ENCODE measurements at regions not wholly inside any gene's neighbourhood (a gene's known extent, or its start where the extent isn't known, plus 50 kb on each side); places are given as distances from the start of the nearest gene placed in this dataset.

DNA sequence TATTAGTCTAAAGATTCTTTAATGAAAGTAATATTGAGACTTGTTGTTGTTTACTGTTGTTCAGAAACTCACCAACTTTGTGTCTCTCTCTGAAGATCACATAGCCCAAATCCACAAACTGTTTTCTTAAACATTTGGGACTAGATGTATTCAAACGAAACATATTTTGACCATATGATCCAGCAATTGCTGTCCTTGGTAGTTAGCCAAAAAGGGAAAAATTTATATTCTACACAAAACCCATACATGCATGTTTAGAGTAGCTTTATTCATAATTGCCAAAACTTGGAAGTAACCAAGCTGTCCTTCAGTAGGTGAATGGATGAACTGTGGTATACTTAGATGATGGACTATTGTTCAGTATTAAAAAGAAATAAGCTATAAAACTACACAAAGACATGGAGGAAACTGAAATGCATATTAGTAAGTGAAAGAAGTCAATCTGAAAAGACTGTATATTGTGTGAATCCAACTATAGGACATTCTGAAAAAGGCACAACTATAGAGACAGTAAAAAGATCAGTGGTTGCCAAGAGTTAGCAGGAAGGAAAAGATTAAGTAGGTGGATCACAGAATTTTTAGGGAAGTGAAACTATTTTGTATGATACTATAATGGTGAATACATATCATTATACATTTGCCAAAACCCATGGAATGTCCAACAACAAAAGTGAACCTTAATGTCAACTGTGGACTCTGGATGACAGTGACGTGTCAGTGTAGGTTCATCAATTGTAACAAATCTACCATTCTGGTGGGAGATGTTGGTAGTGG is 442.9 kb downstream of the INSC start:
- ChIA-PET POLR2A (no interaction called here), CTCF (no interaction called here)
- Mint-ChIP-seq H3K36me3 (no peaks in the 10 kb centered on the region), H3K4me3 (no peak overlapping the region), H3K27me3 (peaks cover 0 to 2% of the 10 kb centered on the region in 2 donors), H3K9me3 (peaks cover 0 to 5% (median 0%) of the 10 kb centered on the region in 5 donors), H3K27ac (no peak overlapping the region), H3K4me1 (no peaks in the 10 kb centered on the region)
- H3K4me1 ChIP-seq (ENCODE audit: insufficient read depth, low read length): no peaks in the 10 kb centered on the region
- H3K27ac ChIP-seq (ENCODE audit: low read depth, low read length): no peak overlapping the region
- no peaks in the 10 kb centered on the region for H3K9me3 ChIP-seq (ENCODE audit: low read length)
- H3K4me3 ChIP-seq (ENCODE audit: low read length): no peak overlapping the region
- no peaks in the 10 kb centered on the region for H3K27me3 ChIP-seq (ENCODE audit: insufficient read depth, low read length, poor library complexity, severe bottlenecking)
- no peak for DNase-seq
- no peaks in the 10 kb centered on the region for H3K36me3 ChIP-seq (ENCODE audit: insufficient read depth, low read length)

DNA sequence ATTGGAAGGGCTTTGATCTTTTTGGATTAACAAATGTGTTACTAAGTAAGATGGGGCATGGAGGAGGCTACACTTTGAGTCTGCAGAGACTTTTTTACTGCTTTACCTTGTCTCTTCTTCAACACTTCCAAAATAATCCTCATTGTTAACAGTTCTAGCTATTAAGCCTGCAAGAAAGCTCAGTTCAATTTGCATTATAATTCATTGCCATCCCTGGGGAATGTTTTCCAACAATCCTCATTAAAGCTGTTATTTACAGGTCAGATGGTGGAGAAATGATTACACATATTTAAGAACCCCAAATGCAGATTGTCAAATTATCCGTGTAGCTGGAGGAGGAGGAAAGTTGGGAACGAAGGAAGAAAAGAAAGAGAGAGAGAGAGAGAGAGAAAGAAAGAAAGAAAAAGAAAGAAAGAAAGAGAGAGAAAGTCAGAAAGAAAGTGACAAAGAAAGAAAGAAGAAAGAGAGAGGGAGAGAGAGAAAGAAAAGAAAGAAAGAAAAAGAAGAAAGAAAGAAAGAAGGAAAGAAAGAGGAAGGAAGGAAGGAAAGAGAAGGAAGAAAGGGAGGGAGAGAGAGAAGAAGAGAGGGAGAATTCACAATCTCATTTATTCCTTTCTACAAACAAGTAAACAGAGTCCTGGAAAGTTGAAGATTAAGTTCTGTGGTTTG is 443.9 kb downstream of the INSC start:
- Mint-ChIP-seq H3K4me3 (no peak overlapping the region), H3K27me3 (peaks cover 0 to 2% of the 10 kb centered on the region in 2 donors), H3K4me1 (no peaks in the 10 kb centered on the region), H3K9me3 (peaks cover 0 to 6% (median 2%) of the 10 kb centered on the region in 5 donors), H3K27ac (no peak overlapping the region), H3K36me3 (no peaks in the 10 kb centered on the region)
- Histone ChIP-seq H3K4me3 (ENCODE audit: low read length) (no peak overlapping the region), H3K36me3 (ENCODE audit: insufficient read depth, low read length) (no peaks in the 10 kb centered on the region), H3K27me3 (ENCODE audit: insufficient read depth, low read length, poor library complexity, severe bottlenecking) (no peaks in the 10 kb centered on the region), H3K27ac (ENCODE audit: low read depth, low read length) (no peak overlapping the region), H3K4me1 (ENCODE audit: insufficient read depth, low read length) (no peaks in the 10 kb centered on the region), H3K9me3 (ENCODE audit: low read length) (no peaks in the 10 kb centered on the region)
- DNase-seq: no peak
- CTCF ChIA-PET: no interaction called here
- POLR2A ChIA-PET: no interaction called here

DNA sequence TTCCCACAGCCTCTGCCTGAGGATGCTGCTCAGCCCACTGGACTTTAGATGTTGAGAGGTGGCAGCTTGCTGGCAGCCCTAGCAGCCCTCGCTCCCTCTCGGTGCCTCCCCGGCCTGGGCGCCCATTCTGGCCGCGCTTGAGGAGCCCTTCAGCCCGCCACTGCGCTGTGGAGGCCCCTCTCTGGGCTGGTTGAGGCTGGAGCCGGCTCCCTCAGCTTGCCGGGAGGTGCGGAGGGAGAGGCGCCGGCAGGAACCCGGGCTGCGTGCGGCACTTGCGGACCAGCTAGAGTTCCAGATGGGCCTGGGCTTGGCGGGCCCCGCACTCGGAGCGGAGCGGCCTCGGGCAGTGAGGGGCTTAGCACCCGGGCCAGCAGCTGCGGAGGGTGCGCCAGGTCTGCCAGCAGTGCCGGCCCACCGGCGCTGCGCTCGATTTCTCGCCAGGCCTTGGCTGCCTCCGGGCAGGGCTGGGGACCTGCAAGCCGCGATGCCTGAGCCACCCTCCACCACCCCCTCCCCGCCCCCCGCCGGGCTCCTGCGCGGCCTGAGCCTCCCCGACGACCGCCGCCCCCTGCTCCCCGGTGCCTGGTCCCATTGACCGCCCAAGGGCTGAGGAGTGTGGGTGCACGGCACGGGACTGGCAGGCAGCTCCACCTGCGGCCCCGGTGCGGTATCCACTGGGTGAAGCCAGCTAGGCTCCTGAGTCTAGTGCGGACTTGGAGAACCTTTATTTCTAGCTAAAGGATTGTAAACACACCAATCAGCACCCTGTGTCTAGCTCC is 446.2 kb downstream of the INSC start:
- ChIA-PET CTCF (no interaction called here), POLR2A (no interaction called here)
- no peaks in the 10 kb centered on the region for H3K4me1 ChIP-seq (ENCODE audit: insufficient read depth, low read length)
- H3K9me3 Mint-ChIP-seq: peaks cover 0 to 12% (median 3%) of the 10 kb centered on the region in 5 donors
- no peak overlapping the region for H3K27ac ChIP-seq (ENCODE audit: low read depth, low read length)
- H3K9me3 ChIP-seq (ENCODE audit: low read length): no peaks in the 10 kb centered on the region
- H3K27ac Mint-ChIP-seq: no peak overlapping the region
- no peaks in the 10 kb centered on the region for H3K36me3 ChIP-seq (ENCODE audit: insufficient read depth, low read length)
- no peak overlapping the region for H3K4me3 Mint-ChIP-seq
- DNase-seq: no peak
- H3K4me3 ChIP-seq (ENCODE audit: low read length): no peak overlapping the region
- no peaks in the 10 kb centered on the region for H3K27me3 ChIP-seq (ENCODE audit: insufficient read depth, low read length, poor library complexity, severe bottlenecking)
- no peaks in the 10 kb centered on the region for H3K4me1 Mint-ChIP-seq
- H3K36me3 Mint-ChIP-seq: no peaks in the 10 kb centered on the region
- H3K27me3 Mint-ChIP-seq: no peaks in the 10 kb centered on the region

DNA sequence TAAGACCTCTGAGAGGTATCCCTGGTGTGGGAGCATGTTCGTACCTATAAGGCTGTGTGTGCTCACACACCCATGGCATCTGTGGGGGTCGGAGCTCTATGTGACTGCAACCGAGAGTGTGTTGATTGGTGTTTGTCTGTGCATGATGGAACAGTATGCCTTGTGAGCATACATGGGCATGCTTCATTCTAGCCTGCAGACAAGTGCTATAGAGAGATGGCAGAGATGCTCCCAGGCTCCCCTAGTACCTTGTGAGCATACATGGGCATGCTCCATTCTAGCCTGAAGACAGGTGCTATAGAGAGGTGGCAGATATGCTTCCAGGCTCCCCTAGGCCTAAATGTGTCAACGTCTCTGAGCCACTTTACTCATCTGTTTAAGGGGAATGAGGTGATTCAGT is 447.5 kb downstream of the INSC start:
- Mint-ChIP-seq H3K27me3 (no peaks in the 10 kb centered on the region), H3K9me3 (peaks cover 0 to 15% (median 3%) of the 10 kb centered on the region in 5 donors), H3K27ac (no peak overlapping the region), H3K36me3 (no peaks in the 10 kb centered on the region), H3K4me1 (no peaks in the 10 kb centered on the region), H3K4me3 (no peak overlapping the region)
- Histone ChIP-seq H3K27me3 (ENCODE audit: insufficient read depth, low read length, poor library complexity, severe bottlenecking) (no peaks in the 10 kb centered on the region), H3K4me3 (ENCODE audit: low read length) (no peak overlapping the region), H3K9me3 (ENCODE audit: low read length) (no peaks in the 10 kb centered on the region), H3K36me3 (ENCODE audit: insufficient read depth, low read length) (no peaks in the 10 kb centered on the region), H3K4me1 (ENCODE audit: insufficient read depth, low read length) (no peaks in the 10 kb centered on the region), H3K27ac (ENCODE audit: low read depth, low read length) (no peak overlapping the region)
- CTCF ChIA-PET: no interaction called here
- DNase-seq: no peak
- POLR2A ChIA-PET: no interaction called here

DNA sequence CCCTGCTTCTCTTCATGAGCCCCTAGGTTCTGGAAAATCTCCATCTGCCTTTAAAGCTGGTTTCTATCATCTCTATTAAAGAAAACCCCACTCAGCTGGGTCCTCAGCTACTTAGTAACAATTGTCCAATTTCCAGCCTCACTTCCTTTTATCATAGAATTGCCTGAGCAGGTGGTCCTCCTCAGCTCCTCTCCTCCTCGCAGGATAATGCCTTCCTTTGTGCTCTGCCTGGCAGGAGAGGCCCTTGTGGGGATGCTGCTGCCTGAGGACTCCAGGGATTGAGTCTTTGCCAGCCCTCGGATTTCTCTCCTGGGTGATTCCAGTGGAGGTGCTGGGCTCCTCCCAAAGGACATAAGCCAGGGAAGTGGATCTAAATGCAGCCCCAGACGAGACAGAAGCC is 448.3 kb downstream of the INSC start:
- H3K4me1 Mint-ChIP-seq: no peaks in the 10 kb centered on the region
- H3K9me3 Mint-ChIP-seq: peaks cover 0 to 19% (median 3%) of the 10 kb centered on the region in 5 donors
- H3K27me3 Mint-ChIP-seq: peaks cover 0 to under 1% of the 10 kb centered on the region in 2 donors
- H3K27ac ChIP-seq (ENCODE audit: low read depth, low read length): no peak overlapping the region
- H3K4me1 ChIP-seq (ENCODE audit: insufficient read depth, low read length): no peaks in the 10 kb centered on the region
- H3K4me3 Mint-ChIP-seq: no peak overlapping the region
- H3K27me3 ChIP-seq (ENCODE audit: insufficient read depth, low read length, poor library complexity, severe bottlenecking): no peaks in the 10 kb centered on the region
- ChIA-PET CTCF (no interaction called here), POLR2A (no interaction called here)
- no peak for DNase-seq
- no peak overlapping the region for H3K4me3 ChIP-seq (ENCODE audit: low read length)
- no peaks in the 10 kb centered on the region for H3K36me3 Mint-ChIP-seq
- no peaks in the 10 kb centered on the region for H3K36me3 ChIP-seq (ENCODE audit: insufficient read depth, low read length)
- H3K9me3 ChIP-seq (ENCODE audit: low read length): no peaks in the 10 kb centered on the region
- no peak overlapping the region for H3K27ac Mint-ChIP-seq

DNA sequence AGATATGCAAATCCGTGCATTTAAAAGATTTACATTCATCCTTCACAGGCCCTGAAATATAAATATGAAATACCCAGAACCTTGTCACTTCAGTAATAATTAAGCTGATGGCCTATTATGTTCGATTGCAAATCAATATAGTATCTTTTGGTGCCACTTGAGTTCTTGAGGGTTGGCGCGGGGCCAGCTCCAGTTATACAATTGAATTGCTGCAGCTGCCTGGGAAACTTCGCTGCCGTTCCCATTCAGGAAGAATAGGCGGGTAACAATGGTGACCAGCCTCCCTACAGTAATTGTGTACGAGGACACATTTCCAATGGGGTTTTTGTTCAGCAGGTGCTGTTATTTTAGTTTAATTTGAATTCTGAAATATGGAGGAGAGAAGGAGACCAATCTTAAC is 451.2 kb downstream of the INSC start:
- H3K36me3 ChIP-seq (ENCODE audit: insufficient read depth, low read length): no peaks in the 10 kb centered on the region
- ChIA-PET CTCF (no interaction called here), POLR2A (no interaction called here)
- peaks cover 0 to 2% of the 10 kb centered on the region in 2 donors for H3K27me3 Mint-ChIP-seq
- peaks cover 0 to 16% (median 3%) of the 10 kb centered on the region in 5 donors for H3K9me3 Mint-ChIP-seq
- H3K27ac ChIP-seq (ENCODE audit: low read depth, low read length): no peak overlapping the region
- H3K4me3 Mint-ChIP-seq: no peak overlapping the region
- H3K4me3 ChIP-seq (ENCODE audit: low read length): no peak overlapping the region
- no peaks in the 10 kb centered on the region for H3K36me3 Mint-ChIP-seq
- H3K27ac Mint-ChIP-seq: no peak overlapping the region
- H3K4me1 Mint-ChIP-seq: no peaks in the 10 kb centered on the region
- no peaks in the 10 kb centered on the region for H3K27me3 ChIP-seq (ENCODE audit: insufficient read depth, low read length, poor library complexity, severe bottlenecking)
- H3K9me3 ChIP-seq (ENCODE audit: low read length): no peaks in the 10 kb centered on the region
- no peaks in the 10 kb centered on the region for H3K4me1 ChIP-seq (ENCODE audit: insufficient read depth, low read length)
- DNase-seq: no peak

DNA sequence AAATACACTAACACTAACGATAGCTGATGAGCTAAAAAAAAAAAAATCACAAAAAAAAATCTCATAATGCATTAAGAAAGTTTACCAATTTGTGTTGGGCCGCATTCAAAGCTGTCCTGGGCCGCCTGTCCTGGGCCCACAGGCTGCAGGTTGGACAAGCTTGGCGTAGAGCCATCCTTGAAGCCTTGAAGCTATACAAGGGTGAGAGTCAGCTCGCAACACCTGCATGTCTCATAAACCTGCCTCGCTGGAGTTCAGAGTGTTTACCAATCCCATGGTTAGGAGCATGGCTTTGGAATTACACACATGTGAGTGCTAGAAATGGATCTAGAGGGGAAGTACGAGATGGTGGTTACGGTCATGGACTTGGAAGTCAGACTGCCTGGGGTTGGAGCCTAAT is 453.7 kb downstream of the INSC start:
- no peaks in the 10 kb centered on the region for H3K27me3 ChIP-seq (ENCODE audit: insufficient read depth, low read length, poor library complexity, severe bottlenecking)
- DNase-seq: no peak
- H3K36me3 ChIP-seq (ENCODE audit: insufficient read depth, low read length): no peaks in the 10 kb centered on the region
- Mint-ChIP-seq H3K36me3 (no peaks in the 10 kb centered on the region), H3K9me3 (peaks cover 0 to 19% (median 3%) of the 10 kb centered on the region in 5 donors), H3K27ac (no peak overlapping the region), H3K27me3 (peaks cover 0 to 2% of the 10 kb centered on the region in 2 donors), H3K4me3 (no peak overlapping the region), H3K4me1 (no peaks in the 10 kb centered on the region)
- no peak overlapping the region for H3K27ac ChIP-seq (ENCODE audit: low read depth, low read length)
- no peaks in the 10 kb centered on the region for H3K4me1 ChIP-seq (ENCODE audit: insufficient read depth, low read length)
- ChIA-PET CTCF (no interaction called here), POLR2A (no interaction called here)
- no peak overlapping the region for H3K4me3 ChIP-seq (ENCODE audit: low read length)
- no peaks in the 10 kb centered on the region for H3K9me3 ChIP-seq (ENCODE audit: low read length)

DNA sequence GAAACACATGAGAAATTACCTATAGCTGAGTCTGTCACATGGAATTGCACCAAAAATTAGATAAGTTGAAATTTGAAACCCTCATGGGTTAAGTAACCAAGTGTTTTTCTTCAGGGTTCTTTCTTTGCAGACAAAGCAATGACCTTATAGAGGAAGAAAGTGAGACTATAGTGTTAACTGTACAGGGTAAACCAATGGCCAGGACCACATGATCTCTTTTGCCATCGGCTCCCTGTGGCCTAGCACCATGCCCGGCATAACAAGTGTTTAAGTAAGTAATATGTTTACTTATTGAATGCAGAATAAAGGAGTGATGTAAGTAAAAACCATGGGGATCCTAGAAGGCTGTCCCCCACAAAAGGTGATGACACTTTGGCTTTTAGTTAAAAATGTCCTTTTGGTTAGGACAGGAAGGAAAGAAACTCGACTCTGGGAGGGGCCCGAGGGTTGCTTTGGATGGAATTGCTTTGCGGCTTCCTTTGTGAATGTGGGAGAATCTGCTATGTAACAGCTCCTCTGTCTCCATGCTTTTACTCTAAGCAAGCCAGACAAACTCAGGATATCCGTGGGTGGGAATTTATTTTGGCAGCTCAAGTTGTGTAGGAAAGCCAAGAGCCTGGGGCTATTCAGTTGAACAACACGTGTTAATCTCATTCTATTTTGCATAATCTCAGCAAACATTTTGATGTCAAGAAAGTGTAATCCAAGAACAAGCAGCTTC is 454.7 kb downstream of the INSC start:
- no peak for DNase-seq
- no peak overlapping the region for H3K4me3 Mint-ChIP-seq
- H3K9me3 ChIP-seq (ENCODE audit: low read length): no peaks in the 10 kb centered on the region
- H3K27ac Mint-ChIP-seq: no peak overlapping the region
- ChIA-PET POLR2A (no interaction called here), CTCF (no interaction called here)
- H3K4me1 ChIP-seq (ENCODE audit: insufficient read depth, low read length): no peaks in the 10 kb centered on the region
- no peaks in the 10 kb centered on the region for H3K36me3 Mint-ChIP-seq
- H3K4me3 ChIP-seq (ENCODE audit: low read length): no peak overlapping the region
- H3K27me3 ChIP-seq (ENCODE audit: insufficient read depth, low read length, poor library complexity, severe bottlenecking): no peaks in the 10 kb centered on the region
- no peaks in the 10 kb centered on the region for H3K36me3 ChIP-seq (ENCODE audit: insufficient read depth, low read length)
- H3K9me3 Mint-ChIP-seq: peaks cover 0 to 16% (median 3%) of the 10 kb centered on the region in 5 donors
- H3K27me3 Mint-ChIP-seq: peaks cover 0 to 2% of the 10 kb centered on the region in 2 donors
- H3K27ac ChIP-seq (ENCODE audit: low read depth, low read length): no peak overlapping the region
- no peaks in the 10 kb centered on the region for H3K4me1 Mint-ChIP-seq

Data from CD8-positive, alpha-beta memory T cell (primary cell).